Fibroblast of lung (primary cell): ENCODE measurements at regions not wholly inside any gene's neighbourhood (a gene's known extent, or its start where the extent isn't known, plus 50 kb on each side); places are given as distances from the start of the nearest gene placed in this dataset.

ENCODE experiments used
- DNase-seq, 2 donors: peaks; one replicate each; pipeline versions ENCODE4 v3.0.0 to v3.0.0-alpha.2; 2010; ENCODE audit warnings: low read depth in 2 of 2
- H2AFZ ChIP-seq: 2 replicates; pipeline ENCODE4 v1.5.1; 2012; ENCODE audit warnings: low read length, control low read depth, inconsistent platforms
- H3K27ac ChIP-seq: 2 replicates; pipeline ENCODE4 v1.5.1; 2011; ENCODE audit warnings: low read length, control low read depth; ENCODE audit not compliant: insufficient read depth
- H3K27me3 ChIP-seq: 2 replicates; pipeline ENCODE4 v1.5.1; 2011; ENCODE audit warnings: mild to moderate bottlenecking, low read length; ENCODE audit not compliant: control insufficient read depth, insufficient read depth
- H3K36me3 ChIP-seq: 2 replicates; pipeline ENCODE4 v1.5.1; 2011; ENCODE audit warnings: low read length; ENCODE audit not compliant: control insufficient read depth, insufficient read depth
- H3K4me1 ChIP-seq: 2 replicates; pipeline ENCODE4 v1.5.1; 2011; ENCODE audit warnings: low read length; ENCODE audit not compliant: control insufficient read depth, insufficient read depth; ENCODE audit errors: extremely low read depth
- H3K4me2 ChIP-seq: 2 replicates; pipeline ENCODE4 v1.5.1; 2011; ENCODE audit warnings: low read length, control low read depth; ENCODE audit not compliant: insufficient read depth; ENCODE audit errors: extremely low read depth
- H3K4me3 ChIP-seq, 4 experiments: fragments of 200-600 bp in 1 of 4; sonication (generic) in 1 of 4; replicated peaks in 1 of 4; 2 replicates each; pipeline ENCODE4 v1.5.1; 2011 to 2016; ENCODE audit warnings: low read length in 4 of 4, low read depth in 3 of 4, mild to moderate bottlenecking in 3 of 4, control low read depth in 2 of 4, inconsistent platforms in 1 of 4, mixed read lengths in 1 of 4; ENCODE audit not compliant: insufficient read depth in 1 of 4; ENCODE audit errors: control extremely low read depth in 1 of 4
- H3K79me2 ChIP-seq: 2 replicates; pipeline ENCODE4 v1.5.1; 2012; ENCODE audit warnings: mild to moderate bottlenecking, low read length, inconsistent platforms; ENCODE audit not compliant: control insufficient read depth, insufficient read depth
- H3K9ac ChIP-seq: 2 replicates; pipeline ENCODE4 v1.5.1; 2011; ENCODE audit warnings: mild to moderate bottlenecking, low read length, control low read depth; ENCODE audit not compliant: insufficient read depth
- H3K9me3 ChIP-seq: 2 replicates; pipeline ENCODE4 v1.5.1; 2012; ENCODE audit warnings: low read depth, low read length; ENCODE audit not compliant: control insufficient read depth, insufficient read depth
- H4K20me1 ChIP-seq: 2 replicates; pipeline ENCODE4 v1.5.1; 2011; ENCODE audit warnings: low read length; ENCODE audit not compliant: control insufficient read depth, insufficient read depth; ENCODE audit errors: extremely low read depth
- CTCF ChIP-seq, 2 donors: IDR thresholded peaks in 1 of 2; conservative IDR thresholded peaks in 1 of 2; 1 replicate in 1 of 2; 2 replicates in 1 of 2; pipeline ENCODE4 v1.5.1; 2011 to 2012; ENCODE audit warnings: low read length in 2 of 2, control low read depth in 1 of 2, inconsistent platforms in 1 of 2, low read depth in 1 of 2, mild to moderate bottlenecking in 1 of 2
- EZH2 ChIP-seq: IDR thresholded peaks from 2 replicates; pipeline ENCODE4 v1.5.1; 2012; ENCODE audit warnings: low read length, control low read depth, mild to moderate bottlenecking; ENCODE audit errors: missing control alignments

DNA sequence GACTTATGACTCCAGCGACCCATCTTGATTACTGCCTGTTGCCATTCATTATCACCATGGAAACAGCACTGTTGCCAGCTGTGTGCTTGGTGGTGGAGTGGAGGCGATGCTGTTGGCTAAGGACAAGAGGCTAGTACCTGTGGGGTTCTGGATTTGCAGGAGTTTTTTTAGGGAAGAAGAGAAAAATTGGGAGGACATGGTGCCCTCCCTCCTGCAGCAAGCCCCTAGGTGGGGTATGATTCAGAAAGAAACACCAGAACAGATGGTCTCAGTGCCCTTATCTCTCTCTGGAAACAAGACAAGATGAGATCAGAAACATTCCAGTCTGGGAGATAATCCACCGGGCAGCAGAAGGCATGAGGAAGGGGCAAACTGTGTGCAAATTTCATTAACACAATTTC lies 87.8 kb upstream of the TLR4 start:
- TF ChIP-seq EZH2 (no peak), CTCF (conservative IDR thresholded peaks at IDR 0.05 in 1 of 2, IDR thresholded peaks at IDR 0.05 in 1 of 2; ENCODE audit: low read depth in 1 of 2, low read length in 2 of 2) (no peak)

DNA sequence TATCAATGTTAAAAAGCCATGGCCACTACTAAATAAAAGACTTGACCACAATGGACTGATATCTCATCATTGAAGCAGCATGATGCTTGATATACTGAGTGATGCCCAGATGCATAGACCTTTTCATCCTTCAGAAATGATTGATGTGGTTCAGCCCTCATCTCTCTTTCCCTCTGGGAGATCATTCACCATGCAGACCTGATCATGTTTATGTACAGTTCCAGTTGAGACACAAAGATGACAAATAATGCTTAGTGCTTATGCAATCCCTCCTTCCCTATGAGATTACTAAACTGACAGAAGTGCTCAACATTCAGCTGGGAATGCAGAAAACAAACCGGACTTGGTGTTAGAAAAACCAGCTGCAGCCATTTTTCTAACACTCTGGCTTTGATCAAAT lies 91.9 kb upstream of the TLR4 start:
- Histone ChIP-seq H3K4me2 (no peak overlapping the region), H3K79me2 (no peaks in the 10 kb centered on the region), H4K20me1 (no peaks in the 10 kb centered on the region), H3K4me3 (no peak overlapping the region), H3K27ac (no peak overlapping the region), H3K27me3 (no peaks in the 10 kb centered on the region), H3K36me3 (no peaks in the 10 kb centered on the region), H3K4me1 (no peaks in the 10 kb centered on the region), H2AFZ (no peak overlapping the region), H3K9me3 (no peaks in the 10 kb centered on the region), H3K9ac (no peak overlapping the region)
- TF ChIP-seq EZH2 (no peak), CTCF (conservative IDR thresholded peaks at IDR 0.05 in 1 of 2, IDR thresholded peaks at IDR 0.05 in 1 of 2; ENCODE audit: low read depth in 1 of 2, low read length in 2 of 2) (no peak)
- no peak for DNase-seq

More for the DNA sequence above, 87.8 kb upstream of the TLR4 start:
- no peaks in the 10 kb centered on the region for H3K79me2 ChIP-seq
- H3K4me3 ChIP-seq: no peak overlapping the region
- H3K9me3 ChIP-seq: no peaks in the 10 kb centered on the region
- H3K9ac ChIP-seq: no peak overlapping the region
- H3K27ac ChIP-seq: no peak overlapping the region
- H3K4me2 ChIP-seq: no peak overlapping the region
- no peaks in the 10 kb centered on the region for H3K36me3 ChIP-seq
- no peak for DNase-seq
- no peaks in the 10 kb centered on the region for H3K27me3 ChIP-seq
- H3K4me1 ChIP-seq: no peaks in the 10 kb centered on the region
- no peak overlapping the region for H2AFZ ChIP-seq
- no peaks in the 10 kb centered on the region for H4K20me1 ChIP-seq

GRCh38 chr9:117597977-117598376 lies 106.2 kb upstream of the TLR4 start:
- no peaks in the 10 kb centered on the region for H3K4me1 ChIP-seq
- no peaks in the 10 kb centered on the region for H3K27me3 ChIP-seq
- no peaks in the 10 kb centered on the region for H4K20me1 ChIP-seq
- no peak overlapping the region for H2AFZ ChIP-seq
- H3K9ac ChIP-seq: no peak overlapping the region
- H3K4me3 ChIP-seq: no peak overlapping the region
- H3K9me3 ChIP-seq: no peaks in the 10 kb centered on the region
- no peaks in the 10 kb centered on the region for H3K79me2 ChIP-seq
- H3K4me2 ChIP-seq: no peak overlapping the region
- TF ChIP-seq EZH2 (no peak), CTCF (conservative IDR thresholded peaks at IDR 0.05 in 1 of 2, IDR thresholded peaks at IDR 0.05 in 1 of 2; ENCODE audit: low read depth in 1 of 2, low read length in 2 of 2) (no peak)
- H3K36me3 ChIP-seq: no peaks in the 10 kb centered on the region
- no peak overlapping the region for H3K27ac ChIP-seq
- no peak for DNase-seq
